ENCODE measurements at regions not wholly inside any gene's neighbourhood (a gene's known extent, or its start where the extent isn't known, plus 50 kb on each side); places are given as distances from the start of the nearest gene placed in this dataset.
"Not testable (repeated sequence)": the region's sequence is repeated elsewhere in the genome, so short reads cannot be mapped to it uniquely, and the experiment has no call there.

DNA sequence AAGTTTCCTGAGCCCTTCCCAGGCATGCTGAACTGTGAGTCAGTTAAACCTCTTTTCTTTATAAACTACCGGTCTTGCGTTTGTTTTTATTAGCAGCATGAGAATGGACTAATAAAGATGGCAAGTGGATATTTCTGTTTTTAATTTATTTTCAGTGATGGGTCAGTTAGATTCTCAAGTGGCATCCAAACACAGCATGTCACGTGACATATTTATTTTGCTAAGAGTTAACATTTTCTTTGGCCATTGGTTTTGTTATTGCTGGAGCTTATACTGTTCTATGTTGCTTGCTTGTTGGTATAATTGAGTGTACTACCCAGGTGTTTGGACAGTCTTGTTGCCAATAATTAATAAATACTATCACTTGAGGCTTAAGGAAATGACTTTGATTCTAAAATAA lies 181.7 kb upstream of the MALRD1 start:
- no peak overlapping the region for H3K27ac ChIP-seq
- TF ChIP-seq CTCF (conservative IDR thresholded peaks at IDR 0.05) = no peak

- no peak overlapping the region for H3K27ac ChIP-seq
- TF ChIP-seq CTCF (conservative IDR thresholded peaks at IDR 0.05) = no peak
These were observed 179.7 kb upstream of the MALRD1 start for GRCh38 chr10:18868919-18869318.

DNA sequence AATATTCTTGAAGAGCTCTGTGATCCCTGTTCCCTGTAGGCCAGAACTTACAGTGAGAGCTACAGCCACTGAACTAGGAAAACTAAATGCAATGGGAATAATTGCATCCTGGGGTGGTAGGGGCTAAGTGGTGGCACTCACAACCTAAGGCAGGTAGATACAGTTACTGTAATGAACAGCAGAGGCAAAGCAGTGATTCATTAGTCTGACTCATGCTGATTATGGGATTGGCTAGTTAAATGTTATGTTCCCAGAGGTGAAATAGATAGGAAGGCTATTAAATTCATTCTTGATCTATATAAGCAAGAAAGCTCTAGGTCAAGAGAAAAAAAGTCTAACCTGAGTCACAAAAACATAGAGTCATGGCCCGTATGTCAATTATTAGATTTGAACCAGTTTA lies 173.1 kb upstream of the MALRD1 start:
- no peak overlapping the region for H3K27ac ChIP-seq
- no peak for TF ChIP-seq CTCF (conservative IDR thresholded peaks at IDR 0.05)

GRCh38 chr10:18879284-18879683 lies 169.3 kb upstream of the MALRD1 start:
- TF ChIP-seq CTCF (conservative IDR thresholded peaks at IDR 0.05) = no peak
- no peak overlapping the region for H3K27ac ChIP-seq

- H3K27ac ChIP-seq = no peak overlapping the region
- no peak for TF ChIP-seq CTCF (conservative IDR thresholded peaks at IDR 0.05)
These were observed 168.1 kb upstream of the MALRD1 start for GRCh38 chr10:18880530-18880929.

- TF ChIP-seq CTCF (conservative IDR thresholded peaks at IDR 0.05) = no peak
These were observed 162.5 kb upstream of the MALRD1 start for GRCh38 chr10:18886102-18886501.

GRCh38 chr10:18906636-18907035 lies 142.0 kb upstream of the MALRD1 start:
- no peak for TF ChIP-seq CTCF (conservative IDR thresholded peaks at IDR 0.05)
- no peak overlapping the region for H3K27ac ChIP-seq

More at GRCh38 chr10:18886102-18886501, 162.5 kb upstream of the MALRD1 start:
- H3K27ac ChIP-seq = no peak overlapping the region

- not testable (repeated sequence) for H3K27ac ChIP-seq
These were observed 131.2 kb upstream of the MALRD1 start for GRCh38 chr10:18917431-18917830.
